Stomach (tissue), 8 donors: ENCODE measurements at regions not wholly inside any gene's neighbourhood (a gene's known extent, or its start where the extent isn't known, plus 50 kb on each side); places are given as distances from the start of the nearest gene placed in this dataset.

Source experiments
- DNase-seq, 2 donors: peaks; one replicate each; pipeline versions ENCODE4 v3.0.0 to v3.0.0-alpha.2; 2013 to 2019
- H3K27ac ChIP-seq, 5 donors: fragments of 200-600 bp in 4 of 5; sonication (generic) in 4 of 5; one replicate each; pipeline ENCODE4 v1.5.1; 2013 to 2019; ENCODE audit warnings: mild to moderate bottlenecking in 1 of 5, moderate library complexity in 1 of 5
- H3K27me3 ChIP-seq, 3 donors: fragments of 200-600 bp; sonication (generic); one replicate each; pipeline ENCODE4 v1.5.1; 2017 to 2019; ENCODE audit warnings: mixed run types in 1 of 3
- H3K36me3 ChIP-seq, 4 donors: fragments of 200-600 bp; sonication (generic); 1 replicate in 3 of 4; 2 replicates in 1 of 4; pipeline ENCODE4 v1.5.1; 2016 to 2019
- H3K4me1 ChIP-seq, 4 donors: fragments of 200-600 bp; sonication (generic); one replicate each; pipeline ENCODE4 v1.5.1; 2016 to 2019
- H3K4me3 ChIP-seq, 4 donors: fragments of 200-600 bp; sonication (generic) in 3 of 4; one replicate each; pipeline ENCODE4 v1.5.1; 2016 to 2019; ENCODE audit warnings: mild to moderate bottlenecking in 1 of 4
- H3K9me3 ChIP-seq, 4 donors: fragments of 200-600 bp; sonication (generic); one replicate each; pipeline ENCODE4 v1.5.1; 2016 to 2019
- EP300 ChIP-seq: sonication (generic); formaldehyde crosslinking; IDR thresholded peaks from one replicate; pipeline ENCODE4 v1.6.1; 2017; ENCODE audit warnings: antibody characterized with exemption
- POLR2A ChIP-seq, 4 donors: fragments of 450-650 bp; IDR thresholded peaks; one replicate each; pipeline ENCODE4 v1.6.1; 2016; ENCODE audit warnings: antibody characterized with exemption in 4 of 4, control low read depth in 2 of 4, mild to moderate bottlenecking in 1 of 4, moderate library complexity in 1 of 4
- POLR2AphosphoS5 ChIP-seq, 3 donors: sonication (generic); formaldehyde crosslinking; IDR thresholded peaks; one replicate each; pipeline ENCODE4 v1.6.1; 2016; ENCODE audit warnings: antibody characterized with exemption in 3 of 3
- WGBS, 5 donors: extraction: QIAGEN DNeasy Blood & Tissue Kit in 3 of 5; methylation state at CpG; one replicate each; pipeline versions ENCODE4 v1.1.5 to v1.1.7; 2013 to 2018; 5-methylcytosine and 5-hydroxymethylcytosine counted together
- intact Hi-C: fragments of 100-400 bp; cut with DNase I; formaldehyde crosslinking; loops from one replicate; pipeline ENCODE4 v1.15.1; 2023; ENCODE audit warnings: low total_unique reads
- TF ChIP-seq, protein P1 (sequence below), 7 experiments: fragments of 450-650 bp in 4 of 7; fragments of 200-600 bp in 3 of 7; sonication (generic) in 3 of 7; IDR thresholded peaks; one replicate each; pipeline ENCODE4 v1.5.1; 2016 to 2019; ENCODE audit warnings: antibody characterized with exemption in 7 of 7, control low read depth in 2 of 7, mild to moderate bottlenecking in 1 of 7
- donor health status: healthy with polysubstance abuse.
- donor health status: Bipolar disorder and iron deficiency.
- donor health status: healthy.

GRCh38 chr16:9206156-9206555 lies 114.7 kb downstream of the HAPSTR1 start:
- no peak for DNase-seq
- Histone ChIP-seq H3K4me3 (no peak overlapping the region), H3K36me3 (no peaks in the 10 kb centered on the region), H3K27ac (no peak overlapping the region), H3K27me3 (peaks cover 0 to 3% (median 0%) of the 10 kb centered on the region in 3 donors), H3K9me3 (peaks cover 0 to 11% (median under 1%) of the 10 kb centered on the region in 4 donors), H3K4me1 (no peaks in the 10 kb centered on the region)
- intact Hi-C loops = no loop called here
- WGBS, 5 donors = 63 to 80% (median 72%) methylated on average over 2 to 3 of the region's 3 CpGs
- TF ChIP-seq EP300 (no peak), POLR2AphosphoS5 (IDR thresholded peaks at IDR 0.05) (no peak), POLR2A (IDR thresholded peaks at IDR 0.05) (no peak)
- TF ChIP-seq, protein P1, sequence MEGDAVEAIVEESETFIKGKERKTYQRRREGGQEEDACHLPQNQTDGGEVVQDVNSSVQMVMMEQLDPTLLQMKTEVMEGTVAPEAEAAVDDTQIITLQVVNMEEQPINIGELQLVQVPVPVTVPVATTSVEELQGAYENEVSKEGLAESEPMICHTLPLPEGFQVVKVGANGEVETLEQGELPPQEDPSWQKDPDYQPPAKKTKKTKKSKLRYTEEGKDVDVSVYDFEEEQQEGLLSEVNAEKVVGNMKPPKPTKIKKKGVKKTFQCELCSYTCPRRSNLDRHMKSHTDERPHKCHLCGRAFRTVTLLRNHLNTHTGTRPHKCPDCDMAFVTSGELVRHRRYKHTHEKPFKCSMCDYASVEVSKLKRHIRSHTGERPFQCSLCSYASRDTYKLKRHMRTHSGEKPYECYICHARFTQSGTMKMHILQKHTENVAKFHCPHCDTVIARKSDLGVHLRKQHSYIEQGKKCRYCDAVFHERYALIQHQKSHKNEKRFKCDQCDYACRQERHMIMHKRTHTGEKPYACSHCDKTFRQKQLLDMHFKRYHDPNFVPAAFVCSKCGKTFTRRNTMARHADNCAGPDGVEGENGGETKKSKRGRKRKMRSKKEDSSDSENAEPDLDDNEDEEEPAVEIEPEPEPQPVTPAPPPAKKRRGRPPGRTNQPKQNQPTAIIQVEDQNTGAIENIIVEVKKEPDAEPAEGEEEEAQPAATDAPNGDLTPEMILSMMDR (IDR thresholded peaks at IDR 0.05) = no peak

DNA sequence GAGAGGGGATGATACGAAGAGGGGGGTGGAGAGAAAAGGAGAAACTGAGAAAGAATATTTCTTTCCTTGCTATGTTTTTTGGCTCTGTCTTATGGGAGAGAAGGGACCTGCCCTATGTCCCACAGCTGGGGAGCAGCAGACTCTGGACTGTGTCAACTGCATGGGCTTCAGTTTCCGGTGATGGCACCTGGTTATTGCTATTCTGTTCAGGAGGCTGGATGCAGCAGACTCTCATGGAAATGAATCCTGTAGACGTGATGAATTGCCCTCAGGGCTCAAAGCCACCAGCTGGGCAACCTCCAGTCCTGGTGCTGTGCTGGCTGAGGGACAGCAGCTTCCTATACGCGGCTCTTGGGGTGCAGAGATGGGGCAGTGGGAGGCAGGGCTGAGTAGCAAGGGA lies 121.2 kb downstream of the HAPSTR1 start:
- Histone ChIP-seq H3K27me3 (peaks cover 0 to 10% (median 0%) of the 10 kb centered on the region in 3 donors), H3K27ac (no peak overlapping the region), H3K4me3 (no peak overlapping the region), H3K36me3 (no peaks in the 10 kb centered on the region), H3K4me1 (no peaks in the 10 kb centered on the region), H3K9me3 (no peaks in the 10 kb centered on the region)
- DNase-seq = no peak
- no peak for TF ChIP-seq POLR2A (IDR thresholded peaks at IDR 0.05)
- TF ChIP-seq EP300 = no peak
- TF ChIP-seq, protein P1 (IDR thresholded peaks at IDR 0.05) = no peak
- WGBS, 5 donors = 52 to 75% (median 65%) methylated on average over 5 of the region's 5 CpGs
- intact Hi-C loops = no loop called here

DNA sequence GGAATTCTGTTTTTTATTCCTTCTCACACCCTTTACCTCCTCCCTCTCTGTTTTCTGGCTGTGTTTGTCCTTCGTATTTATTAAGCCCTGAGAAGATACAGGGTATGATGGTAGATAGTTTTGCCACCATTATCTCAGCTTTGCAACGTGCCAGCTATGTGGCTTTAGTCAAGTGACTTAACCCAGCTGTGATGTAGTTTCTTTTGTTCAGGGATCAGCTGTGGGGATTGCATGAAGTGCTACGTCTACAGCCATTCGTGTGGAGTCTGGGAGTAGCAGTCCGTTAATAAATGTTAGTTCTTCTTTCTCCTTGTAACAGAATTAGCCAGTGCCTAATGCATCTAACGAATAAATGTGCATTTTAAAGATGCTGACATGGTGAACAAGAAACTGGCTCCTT lies 128.4 kb downstream of the HAPSTR1 start:
- Histone ChIP-seq H3K36me3 (no peaks in the 10 kb centered on the region), H3K9me3 (peaks cover 0 to 10% (median 2%) of the 10 kb centered on the region in 4 donors), H3K27ac (no peak overlapping the region), H3K4me3 (no peak overlapping the region), H3K27me3 (no peaks in the 10 kb centered on the region), H3K4me1 (no peaks in the 10 kb centered on the region)
- intact Hi-C loops = no loop called here
- no peak for DNase-seq
- 28 to 36% (median 32%) methylated on average over 6 of the region's 6 CpGs for WGBS, 5 donors
- TF ChIP-seq POLR2AphosphoS5 (IDR thresholded peaks at IDR 0.05) (no peak), POLR2A (IDR thresholded peaks at IDR 0.05) (no peak), EP300 (no peak)
- TF ChIP-seq, protein P1 (IDR thresholded peaks at IDR 0.05) = no peak

- Histone ChIP-seq H3K27me3 (peaks cover 0 to 6% (median 0%) of the 10 kb centered on the region in 3 donors), H3K9me3 (peaks cover 0 to 10% (median 2%) of the 10 kb centered on the region in 4 donors), H3K27ac (no peak overlapping the region), H3K4me3 (no peak overlapping the region), H3K36me3 (no peaks in the 10 kb centered on the region), H3K4me1 (no peaks in the 10 kb centered on the region)
- intact Hi-C loops = no loop called here
- TF ChIP-seq, protein P1 (IDR thresholded peaks at IDR 0.05) = no peak
- TF ChIP-seq POLR2A (IDR thresholded peaks at IDR 0.05) (no peak), POLR2AphosphoS5 (IDR thresholded peaks at IDR 0.05) (no peak), EP300 (no peak)
- no peak for DNase-seq
- 40 to 52% (median 46%) methylated on average over 5 of the region's 5 CpGs for WGBS, 5 donors
These were observed 134.3 kb downstream of the HAPSTR1 start for GRCh38 chr16:9225527-9226316.
